ENCODE measurements at regions not wholly inside any gene's neighbourhood (a gene's known extent, or its start where the extent isn't known, plus 50 kb on each side); places are given as distances from the start of the nearest gene placed in this dataset.

DNA sequence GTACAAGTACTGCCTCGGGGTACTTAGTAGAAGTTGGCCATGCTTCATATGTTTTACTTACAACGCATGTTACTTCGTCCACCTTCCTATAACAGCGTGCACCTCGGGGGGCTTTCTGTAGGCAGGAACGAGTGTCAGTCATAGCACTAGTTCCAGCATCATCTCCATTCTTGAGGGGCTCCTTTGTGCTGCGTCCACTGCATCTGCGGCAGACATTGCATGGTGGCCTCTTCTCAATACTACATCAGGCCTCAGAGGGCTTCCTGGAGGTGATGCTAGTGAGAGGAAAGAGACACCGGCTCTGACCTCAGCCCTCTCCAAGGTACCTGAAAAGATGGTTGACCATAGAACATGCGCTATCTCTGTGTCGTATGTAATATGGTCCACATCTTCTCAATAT is 121.2 kb upstream of the RTL1 start:
- ChIA-PET POLR2A (no interaction called here), CTCF (no interaction called here)
- H3K4me1 ChIP-seq (ENCODE audit: control insufficient read depth, insufficient read depth, low read length), result no peaks in the 10 kb centered on the region
- intact Hi-C loops (cut with micrococcal nuclease; ENCODE audit: unreplicated experiment), result no loop called here
- H3K36me3 ChIP-seq (ENCODE audit: control insufficient read depth, insufficient read depth, low read length), result no peaks in the 10 kb centered on the region
- DNase-seq (ENCODE audit: low read depth, low spot score) (no peak), ATAC-seq (no peak)
- H3K27ac ChIP-seq (ENCODE audit: low read length), result no peak overlapping the region
- H3K9me3 ChIP-seq (ENCODE audit: control insufficient read depth, insufficient read depth, low read depth, low read length), result no peaks in the 10 kb centered on the region
- BruUV-seq (replicated peaks), result no TSS peak
- in situ Hi-C loops (cut with HindIII; ENCODE audit: low pct_unique_long_range_greater_than_20kb, low sequenced_read_pairs), result no loop called here
- TF ChIP-seq TCF7L2 (IDR thresholded peaks at IDR 0.05; ENCODE audit: low read depth, low read length) (no peak), SIN3A (IDR thresholded peaks at IDR 0.05; ENCODE audit: borderline replicate concordance, insufficient read depth, low read depth, low read length) (no peak), POLR2AphosphoS5 (IDR thresholded peaks at IDR 0.05; ENCODE audit: low read depth, low read length) (no peak)
- TF ChIP-seq, protein P1, sequence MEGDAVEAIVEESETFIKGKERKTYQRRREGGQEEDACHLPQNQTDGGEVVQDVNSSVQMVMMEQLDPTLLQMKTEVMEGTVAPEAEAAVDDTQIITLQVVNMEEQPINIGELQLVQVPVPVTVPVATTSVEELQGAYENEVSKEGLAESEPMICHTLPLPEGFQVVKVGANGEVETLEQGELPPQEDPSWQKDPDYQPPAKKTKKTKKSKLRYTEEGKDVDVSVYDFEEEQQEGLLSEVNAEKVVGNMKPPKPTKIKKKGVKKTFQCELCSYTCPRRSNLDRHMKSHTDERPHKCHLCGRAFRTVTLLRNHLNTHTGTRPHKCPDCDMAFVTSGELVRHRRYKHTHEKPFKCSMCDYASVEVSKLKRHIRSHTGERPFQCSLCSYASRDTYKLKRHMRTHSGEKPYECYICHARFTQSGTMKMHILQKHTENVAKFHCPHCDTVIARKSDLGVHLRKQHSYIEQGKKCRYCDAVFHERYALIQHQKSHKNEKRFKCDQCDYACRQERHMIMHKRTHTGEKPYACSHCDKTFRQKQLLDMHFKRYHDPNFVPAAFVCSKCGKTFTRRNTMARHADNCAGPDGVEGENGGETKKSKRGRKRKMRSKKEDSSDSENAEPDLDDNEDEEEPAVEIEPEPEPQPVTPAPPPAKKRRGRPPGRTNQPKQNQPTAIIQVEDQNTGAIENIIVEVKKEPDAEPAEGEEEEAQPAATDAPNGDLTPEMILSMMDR (IDR thresholded peaks at IDR 0.05), result no peak
- TF ChIP-seq, protein P2, sequence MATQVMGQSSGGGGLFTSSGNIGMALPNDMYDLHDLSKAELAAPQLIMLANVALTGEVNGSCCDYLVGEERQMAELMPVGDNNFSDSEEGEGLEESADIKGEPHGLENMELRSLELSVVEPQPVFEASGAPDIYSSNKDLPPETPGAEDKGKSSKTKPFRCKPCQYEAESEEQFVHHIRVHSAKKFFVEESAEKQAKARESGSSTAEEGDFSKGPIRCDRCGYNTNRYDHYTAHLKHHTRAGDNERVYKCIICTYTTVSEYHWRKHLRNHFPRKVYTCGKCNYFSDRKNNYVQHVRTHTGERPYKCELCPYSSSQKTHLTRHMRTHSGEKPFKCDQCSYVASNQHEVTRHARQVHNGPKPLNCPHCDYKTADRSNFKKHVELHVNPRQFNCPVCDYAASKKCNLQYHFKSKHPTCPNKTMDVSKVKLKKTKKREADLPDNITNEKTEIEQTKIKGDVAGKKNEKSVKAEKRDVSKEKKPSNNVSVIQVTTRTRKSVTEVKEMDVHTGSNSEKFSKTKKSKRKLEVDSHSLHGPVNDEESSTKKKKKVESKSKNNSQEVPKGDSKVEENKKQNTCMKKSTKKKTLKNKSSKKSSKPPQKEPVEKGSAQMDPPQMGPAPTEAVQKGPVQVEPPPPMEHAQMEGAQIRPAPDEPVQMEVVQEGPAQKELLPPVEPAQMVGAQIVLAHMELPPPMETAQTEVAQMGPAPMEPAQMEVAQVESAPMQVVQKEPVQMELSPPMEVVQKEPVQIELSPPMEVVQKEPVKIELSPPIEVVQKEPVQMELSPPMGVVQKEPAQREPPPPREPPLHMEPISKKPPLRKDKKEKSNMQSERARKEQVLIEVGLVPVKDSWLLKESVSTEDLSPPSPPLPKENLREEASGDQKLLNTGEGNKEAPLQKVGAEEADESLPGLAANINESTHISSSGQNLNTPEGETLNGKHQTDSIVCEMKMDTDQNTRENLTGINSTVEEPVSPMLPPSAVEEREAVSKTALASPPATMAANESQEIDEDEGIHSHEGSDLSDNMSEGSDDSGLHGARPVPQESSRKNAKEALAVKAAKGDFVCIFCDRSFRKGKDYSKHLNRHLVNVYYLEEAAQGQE (IDR thresholded peaks at IDR 0.05; ENCODE audit: insufficient read depth in 1 of 2, low read depth in 2 of 2, low read length in 1 of 2), result no peak
- no peaks in the 10 kb centered on the region for H3K27me3 ChIP-seq (ENCODE audit: control insufficient read depth, insufficient read depth, low read length)
- H3K4me3 ChIP-seq (ENCODE audit: low read depth in 2 of 2, low read length in 2 of 2), result no peak overlapping the region

DNA sequence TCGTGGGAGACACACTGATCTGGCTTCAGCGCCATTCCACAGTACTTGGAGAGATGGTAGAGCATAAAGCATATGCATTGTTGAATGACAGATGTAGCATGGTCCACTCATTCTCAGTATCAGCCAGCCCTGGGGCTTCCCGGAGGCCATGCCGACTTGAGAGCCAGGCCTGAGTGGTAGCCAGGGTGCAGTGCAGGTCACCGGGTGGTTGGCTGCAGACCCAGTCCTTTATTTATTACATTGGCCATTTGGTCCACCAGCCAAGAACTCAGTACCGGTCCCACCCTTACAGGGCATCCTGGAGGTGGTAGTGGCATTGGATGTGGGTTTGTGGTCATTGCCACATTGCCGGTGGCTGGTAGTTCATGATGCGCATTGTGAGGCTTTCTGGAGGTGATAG is 121.6 kb upstream of the RTL1 start:
- no peak overlapping the region for H3K27ac ChIP-seq (ENCODE audit: low read length)
- TF ChIP-seq SIN3A (IDR thresholded peaks at IDR 0.05; ENCODE audit: borderline replicate concordance, insufficient read depth, low read depth, low read length), result no peak
- TF ChIP-seq, protein P1 (IDR thresholded peaks at IDR 0.05), result no peak
- no peak for TF ChIP-seq POLR2AphosphoS5 (IDR thresholded peaks at IDR 0.05; ENCODE audit: low read depth, low read length)
- TF ChIP-seq, protein P2 (IDR thresholded peaks at IDR 0.05; ENCODE audit: insufficient read depth in 1 of 2, low read depth in 2 of 2, low read length in 1 of 2), result no peak
- TF ChIP-seq TCF7L2 (IDR thresholded peaks at IDR 0.05; ENCODE audit: low read depth, low read length), result no peak
- in situ Hi-C loops (cut with HindIII; ENCODE audit: low pct_unique_long_range_greater_than_20kb, low sequenced_read_pairs) (no loop called here), intact Hi-C loops (cut with micrococcal nuclease; ENCODE audit: unreplicated experiment) (no loop called here)
- no peaks in the 10 kb centered on the region for H3K36me3 ChIP-seq (ENCODE audit: control insufficient read depth, insufficient read depth, low read length)
- no TSS peak for BruUV-seq (replicated peaks)
- ATAC-seq (no peak), DNase-seq (ENCODE audit: low read depth, low spot score) (no peak)
- POLR2A ChIA-PET, result no interaction called here
- H3K27me3 ChIP-seq (ENCODE audit: control insufficient read depth, insufficient read depth, low read length), result no peaks in the 10 kb centered on the region
- H3K4me1 ChIP-seq (ENCODE audit: control insufficient read depth, insufficient read depth, low read length), result no peaks in the 10 kb centered on the region
- H3K9me3 ChIP-seq (ENCODE audit: control insufficient read depth, insufficient read depth, low read depth, low read length), result no peaks in the 10 kb centered on the region
- no peak overlapping the region for H3K4me3 ChIP-seq (ENCODE audit: low read depth in 2 of 2, low read length in 2 of 2)
- CTCF ChIA-PET, result no interaction called here

Measured in Panc1 (cell line).